ENCODE measurements at regions not wholly inside any gene's neighbourhood (a gene's known extent, or its start where the extent isn't known, plus 50 kb on each side); places are given as distances from the start of the nearest gene placed in this dataset.

- H3K27me3 ChIP-seq: no peaks in the 10 kb centered on the region
- no peak for DNase-seq (ENCODE audit: low spot score in 2 of 2)
- H3K4me1 ChIP-seq: no peaks in the 10 kb centered on the region
- no peak overlapping the region for H3K27ac ChIP-seq
- H3K4me3 ChIP-seq: no peak overlapping the region
- H3K36me3 ChIP-seq: no peaks in the 10 kb centered on the region
- H3K9me3 ChIP-seq: no peaks in the 10 kb centered on the region
- 52 to 64% methylated on average over 1 of the region's 1 CpG for WGBS, 2 donors
- TF ChIP-seq POLR2A (IDR thresholded peaks at IDR 0.05): no peak
- no peak for TF ChIP-seq EP300 (IDR thresholded peaks at IDR 0.05)
- TF ChIP-seq, protein P1, sequence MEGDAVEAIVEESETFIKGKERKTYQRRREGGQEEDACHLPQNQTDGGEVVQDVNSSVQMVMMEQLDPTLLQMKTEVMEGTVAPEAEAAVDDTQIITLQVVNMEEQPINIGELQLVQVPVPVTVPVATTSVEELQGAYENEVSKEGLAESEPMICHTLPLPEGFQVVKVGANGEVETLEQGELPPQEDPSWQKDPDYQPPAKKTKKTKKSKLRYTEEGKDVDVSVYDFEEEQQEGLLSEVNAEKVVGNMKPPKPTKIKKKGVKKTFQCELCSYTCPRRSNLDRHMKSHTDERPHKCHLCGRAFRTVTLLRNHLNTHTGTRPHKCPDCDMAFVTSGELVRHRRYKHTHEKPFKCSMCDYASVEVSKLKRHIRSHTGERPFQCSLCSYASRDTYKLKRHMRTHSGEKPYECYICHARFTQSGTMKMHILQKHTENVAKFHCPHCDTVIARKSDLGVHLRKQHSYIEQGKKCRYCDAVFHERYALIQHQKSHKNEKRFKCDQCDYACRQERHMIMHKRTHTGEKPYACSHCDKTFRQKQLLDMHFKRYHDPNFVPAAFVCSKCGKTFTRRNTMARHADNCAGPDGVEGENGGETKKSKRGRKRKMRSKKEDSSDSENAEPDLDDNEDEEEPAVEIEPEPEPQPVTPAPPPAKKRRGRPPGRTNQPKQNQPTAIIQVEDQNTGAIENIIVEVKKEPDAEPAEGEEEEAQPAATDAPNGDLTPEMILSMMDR (IDR thresholded peaks at IDR 0.05): no peak
Observed at GRCh38 chr13:100755891-100756290, 81.3 kb upstream of the TMTC4 start.

DNA sequence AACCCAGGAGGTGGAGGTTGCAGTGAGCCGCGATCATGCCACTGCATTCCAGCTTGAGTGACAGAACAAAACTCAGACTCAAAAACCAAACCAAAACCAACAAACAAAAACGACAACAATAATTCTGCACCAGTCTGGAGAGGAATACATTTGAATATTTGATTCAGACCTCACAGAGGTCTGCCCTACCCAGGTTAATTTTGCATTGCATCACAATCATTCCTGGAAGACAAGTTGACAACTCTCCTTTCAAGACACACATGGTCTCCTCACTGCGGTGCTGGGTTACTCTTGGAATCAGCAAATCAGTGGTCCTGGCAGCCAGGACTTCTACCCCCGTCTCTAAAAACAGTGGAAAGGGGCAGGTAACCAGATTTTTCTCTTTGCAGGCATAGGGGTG, 79.9 kb upstream of the TMTC4 start:
- H3K36me3 ChIP-seq: no peaks in the 10 kb centered on the region
- TF ChIP-seq EP300 (IDR thresholded peaks at IDR 0.05) (no peak), POLR2A (IDR thresholded peaks at IDR 0.05) (no peak)
- TF ChIP-seq, protein P1 (IDR thresholded peaks at IDR 0.05): no peak
- DNase-seq (ENCODE audit: low spot score in 2 of 2): no peak
- 90 to 93% methylated on average over 5 of the region's 5 CpGs for WGBS, 2 donors
- no peaks in the 10 kb centered on the region for H3K27me3 ChIP-seq
- H3K9me3 ChIP-seq: no peaks in the 10 kb centered on the region
- H3K27ac ChIP-seq: no peak overlapping the region
- no peaks in the 10 kb centered on the region for H3K4me1 ChIP-seq
- no peak overlapping the region for H3K4me3 ChIP-seq

GRCh38 chr13:100753376-100753775, 78.8 kb upstream of the TMTC4 start:
- no peaks in the 10 kb centered on the region for H3K36me3 ChIP-seq
- H3K4me3 ChIP-seq: no peak overlapping the region
- WGBS, 2 donors: 80 to 82% methylated on average over 4 of the region's 4 CpGs
- no peaks in the 10 kb centered on the region for H3K9me3 ChIP-seq
- H3K27me3 ChIP-seq: no peaks in the 10 kb centered on the region
- TF ChIP-seq POLR2A (IDR thresholded peaks at IDR 0.05) (no peak), EP300 (IDR thresholded peaks at IDR 0.05) (no peak)
- TF ChIP-seq, protein P1 (IDR thresholded peaks at IDR 0.05): no peak
- no peak overlapping the region for H3K27ac ChIP-seq
- no peak for DNase-seq (ENCODE audit: low spot score in 2 of 2)
- no peaks in the 10 kb centered on the region for H3K4me1 ChIP-seq

DNA sequence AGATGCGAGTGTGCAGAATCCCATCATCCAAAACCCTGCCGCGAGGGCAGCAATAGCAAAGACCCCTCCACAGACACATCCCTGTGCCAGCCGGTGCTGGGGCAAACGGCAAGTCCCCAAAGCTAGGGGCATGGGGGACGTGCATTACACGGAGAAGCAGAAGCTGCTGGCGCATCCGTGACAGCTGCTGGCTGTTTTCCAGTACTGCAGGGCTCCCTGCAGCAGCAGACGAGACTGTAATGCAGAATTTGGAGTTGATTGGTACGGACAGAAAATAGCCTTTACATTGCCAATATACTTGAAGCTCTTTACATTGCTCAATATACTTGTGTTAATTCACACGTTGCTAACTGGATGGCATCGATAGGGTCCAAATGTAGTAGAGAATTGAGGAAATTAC, 77.2 kb upstream of the TMTC4 start:
- H3K27me3 ChIP-seq: no peaks in the 10 kb centered on the region
- DNase-seq (ENCODE audit: low spot score in 2 of 2): no peak
- no peak overlapping the region for H3K4me3 ChIP-seq
- no peak overlapping the region for H3K27ac ChIP-seq
- H3K9me3 ChIP-seq: no peaks in the 10 kb centered on the region
- 83 to 86% methylated on average over 13 of the region's 13 CpGs for WGBS, 2 donors
- H3K36me3 ChIP-seq: no peaks in the 10 kb centered on the region
- H3K4me1 ChIP-seq: no peaks in the 10 kb centered on the region
- TF ChIP-seq, protein P1 (IDR thresholded peaks at IDR 0.05): no peak
- TF ChIP-seq POLR2A (IDR thresholded peaks at IDR 0.05): no peak
- no peak for TF ChIP-seq EP300 (IDR thresholded peaks at IDR 0.05)

DNA sequence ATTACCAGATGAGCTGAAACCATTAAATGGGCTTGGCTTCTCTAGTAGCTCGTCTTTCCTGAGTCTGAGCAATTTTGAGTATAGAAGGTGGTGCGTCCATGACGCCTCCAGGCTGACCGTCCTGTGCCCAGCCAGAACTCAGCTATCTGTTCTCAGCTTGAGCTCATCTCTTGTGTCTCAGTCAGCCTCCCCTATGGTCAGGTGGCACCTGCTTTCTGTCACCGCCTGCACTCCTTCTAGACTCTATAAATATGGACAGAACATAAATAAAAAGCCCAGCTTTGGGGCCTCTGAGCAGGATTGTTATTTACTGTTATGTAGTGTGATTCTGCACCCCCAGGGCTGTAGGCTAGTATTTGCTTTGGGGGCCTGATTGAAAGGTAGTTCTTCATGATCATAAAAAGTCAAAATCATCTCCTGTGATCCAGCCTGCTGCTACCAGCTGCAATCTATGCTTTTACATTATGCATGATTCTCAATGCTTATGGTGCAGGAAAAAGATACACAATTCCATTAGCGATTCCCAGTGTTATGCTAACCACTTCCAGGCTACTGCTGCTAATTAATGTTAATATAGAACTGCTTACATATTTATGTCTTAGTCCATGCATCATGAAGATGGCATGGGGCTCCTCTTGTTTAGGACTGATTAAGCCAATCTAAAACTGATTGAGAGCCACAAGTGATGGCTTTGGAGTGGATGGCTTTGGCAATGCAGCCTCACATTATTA, 72.5 kb upstream of the TMTC4 start:
- no peaks in the 10 kb centered on the region for H3K4me1 ChIP-seq
- no peaks in the 10 kb centered on the region for H3K27me3 ChIP-seq
- 82 to 93% methylated on average over 6 of the region's 6 CpGs for WGBS, 2 donors
- H3K4me3 ChIP-seq: no peak overlapping the region
- no peak for TF ChIP-seq EP300 (IDR thresholded peaks at IDR 0.05)
- TF ChIP-seq, protein P1 (IDR thresholded peaks at IDR 0.05): no peak
- no peak for TF ChIP-seq POLR2A (IDR thresholded peaks at IDR 0.05)
- no peaks in the 10 kb centered on the region for H3K36me3 ChIP-seq
- no peak overlapping the region for H3K27ac ChIP-seq
- H3K9me3 ChIP-seq: no peaks in the 10 kb centered on the region
- no peak for DNase-seq (ENCODE audit: low spot score in 2 of 2)
